SK-N-SH (cell line): ENCODE measurements at regions not wholly inside any gene's neighbourhood (a gene's known extent, or its start where the extent isn't known, plus 50 kb on each side); places are given as distances from the start of the nearest gene placed in this dataset.

Experiments used
- CTCF ChIA-PET: fragments of 300-600, 350-600 bp; formaldehyde crosslinking; extraction: SDS; loops from one replicate; lab custom pipeline; 2021; lab: Yijun Ruan, JAX
- POLR2A ChIA-PET: fragments of 350-600 bp; sonication (Branson Sonifier 250); formaldehyde crosslinking; extraction: SDS; loops from one replicate; lab custom pipeline; 2020; ENCODE audit warnings: antibody characterized with exemption, inconsistent platforms; lab: Yijun Ruan, JAX
- DNase-seq: peaks from one replicate; pipeline ENCODE4 v3.0.0; 2012
- H2AFZ ChIP-seq: fragments of 200-600 bp; sonication (generic); 2 replicates; pipeline ENCODE4 v1.8.1; 2016; ENCODE audit warnings: antibody characterized with exemption, mild to moderate bottlenecking, low read depth
- H3F3A ChIP-seq: fragments of 200-600 bp; sonication (generic); replicated peaks from 2 replicates; pipeline ENCODE3; 2016; ENCODE audit warnings: antibody characterized with exemption, mild to moderate bottlenecking; ENCODE audit not compliant: insufficient read depth
- H3K27ac ChIP-seq, 2 experiments: fragments of 200-500 bp in 1 of 2; fragments of 200-600 bp in 1 of 2; sonication (Bioruptor generic) in 1 of 2; sonication (generic), shearing (Covaris generic) in 1 of 2; 2 replicates each; pipeline versions ENCODE4 v1.5.1 to v1.6.1; 2014 to 2016; ENCODE audit warnings: low read depth in 2 of 2, inconsistent platforms in 1 of 2, low read length in 1 of 2, mild to moderate bottlenecking in 1 of 2, mixed read lengths in 1 of 2
- H3K27me3 ChIP-seq: fragments of 200-600 bp; sonication (generic), shearing (Covaris generic); 2 replicates; pipeline ENCODE4 v1.6.1; 2016; ENCODE audit warnings: mixed run types; ENCODE audit not compliant: insufficient read depth
- H3K36me3 ChIP-seq, 2 experiments: fragments of 200-500 bp in 1 of 2; fragments of 200-600 bp in 1 of 2; sonication (Bioruptor generic) in 1 of 2; sonication (generic) in 1 of 2; replicated peaks in 1 of 2; 2 replicates each; pipeline versions ENCODE3 to v1.5.1; 2014 to 2016; ENCODE audit warnings: low read length in 1 of 2, mild to moderate bottlenecking in 1 of 2; ENCODE audit not compliant: insufficient read depth in 2 of 2, control insufficient read depth in 1 of 2
- H3K4me1 ChIP-seq, 2 experiments: fragments of 200-500 bp in 1 of 2; fragments of 200-600 bp in 1 of 2; sonication (Bioruptor generic) in 1 of 2; sonication (generic), shearing (Covaris generic) in 1 of 2; 2 replicates each; pipeline versions ENCODE4 v1.5.1 to v1.6.1; 2014 to 2016; ENCODE audit warnings: low read depth in 1 of 2, low read length in 1 of 2, mixed run types in 1 of 2; ENCODE audit not compliant: insufficient read depth in 2 of 2, control insufficient read depth in 1 of 2
- H3K4me2 ChIP-seq: fragments of 200-600 bp; sonication (generic), shearing (Covaris generic); 2 replicates; pipeline ENCODE4 v1.6.1; 2017; ENCODE audit warnings: mixed run types
- H3K4me3 ChIP-seq, 2 experiments: fragments of 200-500 bp in 1 of 2; fragments of 200-600 bp in 1 of 2; sonication (Bioruptor generic) in 1 of 2; sonication (generic), shearing (Covaris generic) in 1 of 2; 2 replicates each; pipeline versions ENCODE4 v1.5.1 to v1.8.1; 2014 to 2016; ENCODE audit warnings: low read depth in 2 of 2, inconsistent platforms in 1 of 2, low read length in 1 of 2, mild to moderate bottlenecking in 1 of 2, mixed read lengths in 1 of 2, moderate library complexity in 1 of 2
- H3K79me2 ChIP-seq: fragments of 200-600 bp; sonication (generic); 2 replicates; pipeline ENCODE4 v1.8.1; 2017; ENCODE audit warnings: mild to moderate bottlenecking; ENCODE audit not compliant: insufficient read depth
- H3K9ac ChIP-seq: fragments of 200-600 bp; sonication (generic); 2 replicates; pipeline ENCODE4 v1.6.1; 2017; ENCODE audit warnings: mixed run types
- H3K9me2 ChIP-seq: fragments of 200-600 bp; sonication (generic); 2 replicates; pipeline ENCODE4 v1.6.1; 2017; ENCODE audit warnings: mixed run types
- H3K9me3 ChIP-seq: fragments of 200-600 bp; sonication (generic); 2 replicates; pipeline ENCODE4 v1.6.1; 2017; ENCODE audit warnings: mixed run types, mild to moderate bottlenecking, moderate library complexity
- H4K20me1 ChIP-seq: fragments of 200-600 bp; sonication (generic); 2 replicates; pipeline ENCODE4 v1.6.1; 2017; ENCODE audit warnings: mild to moderate bottlenecking, mixed run types; ENCODE audit not compliant: insufficient read depth
- CHD2 ChIP-seq: fragments of 150-350 bp; IDR thresholded peaks from 2 replicates; pipeline ENCODE4 v1.6.1; 2018; ENCODE audit warnings: low read length; ENCODE audit not compliant: partially characterized antibody
- CTCF ChIP-seq: fragments of 200-600 bp; sonication (generic); IDR thresholded peaks from 2 replicates; pipeline ENCODE4 v1.6.1; 2017; ENCODE audit warnings: antibody characterized with exemption, mild to moderate bottlenecking, moderate library complexity
- ELF1 ChIP-seq: IDR thresholded peaks from 2 replicates; pipeline ENCODE4 v1.4.0; 2012
- EP300 ChIP-seq, 2 experiments: IDR thresholded peaks; 2 replicates each; pipeline versions ENCODE4 v1.4.0 to v1.6.1; 2012; ENCODE audit warnings: borderline replicate concordance in 1 of 2, low read depth in 1 of 2, low read length in 1 of 2
- FOXJ3 ChIP-seq: sonication (generic); formaldehyde crosslinking; IDR thresholded peaks from 2 replicates; pipeline ENCODE4 v1.5.1; 2020; ENCODE audit warnings: mild to moderate bottlenecking, missing genetic modification reagents
- FOXM1 ChIP-seq: IDR thresholded peaks from 2 replicates; pipeline ENCODE4 v1.4.0; 2012; ENCODE audit warnings: low read depth, mild to moderate bottlenecking
- GABPA ChIP-seq: IDR thresholded peaks from 2 replicates; pipeline ENCODE4 v1.4.0; 2012; ENCODE audit warnings: low read depth, mild to moderate bottlenecking
- GATA2 ChIP-seq: sonication (generic); formaldehyde crosslinking; IDR thresholded peaks from 2 replicates; pipeline ENCODE4 v1.5.0; 2020; ENCODE audit warnings: mild to moderate bottlenecking, missing genetic modification reagents
- IRF3 ChIP-seq: fragments of 150-350 bp; IDR thresholded peaks from 2 replicates; pipeline ENCODE4 v1.6.1; 2016; ENCODE audit warnings: mild to moderate bottlenecking, low read depth, low read length
- JUND ChIP-seq: IDR thresholded peaks from 2 replicates; pipeline ENCODE4 v1.4.0; 2012
- MAX ChIP-seq: IDR thresholded peaks from 2 replicates; pipeline ENCODE4 v1.4.0; 2012; ENCODE audit warnings: low read depth
- MEF2A ChIP-seq: IDR thresholded peaks from 2 replicates; pipeline ENCODE4 v1.4.0; 2012; ENCODE audit warnings: low read depth, borderline replicate concordance
- NFIC ChIP-seq: IDR thresholded peaks from 2 replicates; pipeline ENCODE4 v1.4.0; 2012; ENCODE audit warnings: borderline replicate concordance
- NRF1 ChIP-seq: IDR thresholded peaks from 2 replicates; pipeline ENCODE4 v1.6.1; 2012; ENCODE audit warnings: low read depth, mild to moderate bottlenecking, low read length
- POLR2AphosphoS5 ChIP-seq: IDR thresholded peaks from 2 replicates; pipeline ENCODE4 v1.6.1; 2012; ENCODE audit warnings: low read depth, low read length
- RAD21 ChIP-seq: IDR thresholded peaks from 2 replicates; pipeline ENCODE4 v1.6.1; 2012; ENCODE audit warnings: mild to moderate bottlenecking, low read length
- RCOR1 ChIP-seq: fragments of 150-350 bp; IDR thresholded peaks from 2 replicates; pipeline ENCODE4 v1.6.1; 2017; ENCODE audit warnings: antibody characterized with exemption, low read length
- RFX5 ChIP-seq: IDR thresholded peaks from 2 replicates; pipeline ENCODE4 v1.6.1; 2012; ENCODE audit warnings: mild to moderate bottlenecking, improper control_type of control experiment, low read length
- RXRA ChIP-seq: IDR thresholded peaks from 2 replicates; pipeline ENCODE4 v1.4.0; 2012; ENCODE audit warnings: low read depth, mild to moderate bottlenecking, borderline replicate concordance
- SIN3A ChIP-seq: IDR thresholded peaks from 2 replicates; pipeline ENCODE4 v1.6.1; 2012; ENCODE audit warnings: low read depth, mild to moderate bottlenecking, low read length, moderate library complexity, borderline replicate concordance
- SMC3 ChIP-seq: IDR thresholded peaks from 2 replicates; pipeline ENCODE4 v1.6.1; 2012; ENCODE audit warnings: low read depth, low read length, improper control_type of control experiment
- TAF1 ChIP-seq: IDR thresholded peaks from 2 replicates; pipeline ENCODE4 v1.6.1; 2012; ENCODE audit warnings: low read depth, mild to moderate bottlenecking, low read length, moderate library complexity, borderline replicate concordance
- TCF12 ChIP-seq: IDR thresholded peaks from 2 replicates; pipeline ENCODE4 v1.4.0; 2012
- TEAD4 ChIP-seq: IDR thresholded peaks from 2 replicates; pipeline ENCODE4 v1.4.0; 2012; ENCODE audit warnings: mild to moderate bottlenecking, borderline replicate concordance; ENCODE audit not compliant: insufficient read depth
- USF1 ChIP-seq: IDR thresholded peaks from 2 replicates; pipeline ENCODE4 v1.4.0; 2012; ENCODE audit warnings: low read depth, borderline replicate concordance
- USF2 ChIP-seq: fragments of 150-350 bp; IDR thresholded peaks from 2 replicates; pipeline ENCODE4 v1.6.1; 2017; ENCODE audit warnings: antibody characterized with exemption, low read length, low read depth, borderline replicate concordance
- YY1 ChIP-seq: IDR thresholded peaks from 2 replicates; pipeline ENCODE4 v1.4.0; 2012; ENCODE audit warnings: low read depth, mild to moderate bottlenecking
- ZBTB33 ChIP-seq: IDR thresholded peaks from 2 replicates; pipeline ENCODE4 v1.4.0; 2012; ENCODE audit warnings: low read depth, borderline replicate concordance
- WGBS: methylation state at CpG from one replicate; pipeline ENCODE4 v1.1.6; 2017; ENCODE audit warnings: low lambda C conversion rate; 5-methylcytosine and 5-hydroxymethylcytosine counted together

GRCh38 chr18:29164020-29164706, 987.2 kb upstream of the CDH2 start:
- 5% methylated on average over 1 of the region's 1 CpG for WGBS
- TF ChIP-seq GATA2 (CRISPR knock-in tag), result no peak
- TF ChIP-seq TEAD4, result peak; percentile 90; the same call in 1 of the 2 replicates
- no peak for TF ChIP-seq ELF1
- TF ChIP-seq FOXJ3 (CRISPR knock-in tag), result no peak
- no peak for TF ChIP-seq IRF3
- no peak for TF ChIP-seq TAF1
- no peak for TF ChIP-seq NRF1
- TF ChIP-seq MAX, result peak; percentile 24; the same call in 1 of the 2 replicates
- TF ChIP-seq EP300 (IDR thresholded peaks at IDR 0.05; ENCODE audit: borderline replicate concordance in 1 of 2, low read depth in 1 of 2, low read length in 1 of 2), result peak; percentile 29 to 95; a peak in 3 of 4 replicates
- peak; percentile 98 for TF ChIP-seq JUND
- peak; percentile 65; the same call in 1 of the 2 replicates for TF ChIP-seq ZBTB33
- no peak for TF ChIP-seq CHD2
- no peak for TF ChIP-seq USF2
- TF ChIP-seq FOXM1, result peak; percentile 81
- 0 out of 2 replicates have a peak, but pooled peaks have one; percentile 6 for TF ChIP-seq USF1
- no peak for TF ChIP-seq SIN3A
- no peak for TF ChIP-seq RCOR1
- TF ChIP-seq NFIC, result peak; percentile 79
- TF ChIP-seq RFX5, result no peak
- no peak for TF ChIP-seq RAD21
- peak; percentile 62; the same call in 1 of the 2 replicates for TF ChIP-seq MEF2A
- TF ChIP-seq YY1, result 0 out of 2 replicates have a peak, but pooled peaks have one; percentile 32
- TF ChIP-seq SMC3, result no peak
- peak; percentile 26; the same call in 1 of the 2 replicates for TF ChIP-seq POLR2AphosphoS5
- peak; percentile 67; the same call in 1 of the 2 replicates for TF ChIP-seq RXRA
- TF ChIP-seq TCF12, result peak; percentile 90
- TF ChIP-seq GABPA, result no peak
- TF ChIP-seq CTCF, result no peak

More at GRCh38 chr18:29164020-29164706, 987.2 kb upstream of the CDH2 start:
- ChIA-PET POLR2A (no interaction called here), CTCF (interaction anchor here (0.6 kb wide), 1 partner anchor 19 kb away, joined by 3 read pairs; no protein-coding TSS in a partner anchor)
- no peaks in the 10 kb centered on the region for H3K36me3 ChIP-seq
- peak overlapping the region; percentile 79 to 93; a peak in 3 of 4 replicates for H3K27ac ChIP-seq
- peaks cover 0 to 30% of the 10 kb centered on the region in 2 experiments; a peak in 2 of 4 replicates for H3K4me1 ChIP-seq
- H3K9me3 ChIP-seq, result no peaks in the 10 kb centered on the region
- no peaks in the 10 kb centered on the region for H3K79me2 ChIP-seq
- no peaks in the 10 kb centered on the region for H3K27me3 ChIP-seq
- peak overlapping the region; percentile 36 for H2AFZ ChIP-seq
- no peaks in the 10 kb centered on the region for H4K20me1 ChIP-seq
- peak overlapping the region; percentile 64 for H3K9ac ChIP-seq
- peak overlapping the region; percentile 50 for H3K4me2 ChIP-seq
- no peaks in the 10 kb centered on the region for H3K9me2 ChIP-seq
- no peak overlapping the region for H3K4me3 ChIP-seq
- peaks cover 20% of the 10 kb centered on the region for H3F3A ChIP-seq
- no peak for DNase-seq
